Activated T-cell treated with anti-CD3 and anti-CD28 coated beads for 4 hours (primary cell): ENCODE measurements at regions not wholly inside any gene's neighbourhood (a gene's known extent, or its start where the extent isn't known, plus 50 kb on each side); places are given as distances from the start of the nearest gene placed in this dataset.
"Not testable (repeated sequence)": the region's sequence is repeated elsewhere in the genome, so short reads cannot be mapped to it uniquely, and the experiment has no call there.

Experiments used
- DNase-seq: peaks from one replicate; pipeline ENCODE4 v3.0.0-alpha.2; 2020

GRCh38 chr18:76627444-76627843, 132.4 kb upstream of the ZNF516 start:
- DNase-seq = no peak

DNA sequence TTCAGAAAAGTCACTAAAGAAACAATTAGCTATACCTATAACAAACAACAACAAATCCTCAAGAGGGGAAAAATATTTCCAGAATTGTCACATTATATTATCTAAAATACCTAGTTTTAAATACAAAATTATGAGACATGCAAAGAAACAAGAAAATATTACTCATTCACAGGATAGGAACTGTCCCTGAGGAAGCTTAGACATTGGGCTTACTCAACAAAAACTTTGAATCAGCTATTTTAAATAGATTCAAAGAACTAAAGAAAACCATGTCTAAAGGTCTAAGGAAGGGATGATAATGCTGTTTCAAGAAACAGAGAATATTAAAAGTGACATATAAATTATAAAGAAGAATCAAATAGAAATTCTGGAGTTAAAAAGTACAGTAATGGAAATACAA, 131.9 kb upstream of the ZNF516 start:
- no peak for DNase-seq

- DNase-seq = no peak
Measured at GRCh38 chr18:76622651-76623050, 127.6 kb upstream of the ZNF516 start.

DNA sequence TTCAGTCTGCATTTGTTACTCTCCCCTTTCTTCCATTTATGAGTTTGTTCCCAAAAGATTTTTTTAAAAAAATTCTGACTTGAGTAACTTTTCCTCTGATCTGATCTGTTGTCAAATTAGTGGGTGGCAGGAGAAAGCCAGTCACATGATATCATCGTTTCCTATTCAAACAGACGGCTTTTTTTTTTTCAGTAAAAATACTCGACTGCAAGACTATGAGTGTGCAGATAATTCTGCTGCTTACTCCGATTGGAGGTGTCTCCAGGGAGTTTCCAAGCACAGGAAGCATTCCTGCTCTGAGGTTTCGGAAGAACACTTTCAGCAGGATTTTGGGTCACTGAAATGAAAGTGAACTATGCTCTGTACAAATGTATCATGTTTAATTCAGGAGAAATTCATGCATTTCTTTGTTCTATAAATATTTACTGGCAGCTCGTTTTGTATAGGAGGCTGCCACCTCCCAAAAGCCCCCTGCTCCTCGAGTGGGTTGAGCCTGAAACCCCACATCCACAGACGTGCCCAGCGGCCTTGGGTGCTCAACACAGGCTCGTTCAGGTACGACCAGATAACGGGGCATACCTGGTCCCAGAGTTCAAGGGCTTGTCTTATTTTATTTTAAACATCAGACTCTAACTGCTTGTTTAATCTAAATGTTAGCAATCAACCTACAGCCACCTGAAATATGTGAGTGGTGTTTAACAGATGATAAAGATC, 126.9 kb upstream of the ZNF516 start:
- no peak for DNase-seq

DNA sequence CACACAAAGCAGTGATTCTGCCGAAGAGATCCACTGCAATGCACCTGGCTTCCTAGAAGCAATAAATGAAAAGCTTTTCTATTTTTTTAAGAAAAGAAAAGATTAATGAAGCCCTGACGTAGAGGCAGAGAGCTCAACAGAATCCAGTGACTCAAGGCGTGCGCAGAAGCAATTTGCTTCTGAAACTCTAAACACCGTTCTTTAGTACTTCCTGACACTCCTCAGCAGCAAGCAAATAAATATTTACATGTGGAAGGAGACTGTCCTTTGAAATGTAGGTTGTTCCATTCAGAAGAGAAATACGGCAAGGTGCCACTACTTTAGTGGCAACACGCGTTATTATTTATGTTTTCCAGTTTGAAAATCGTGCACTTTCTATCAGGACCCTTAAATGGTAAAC, 126.2 kb upstream of the ZNF516 start:
- DNase-seq = no peak

- no peak for DNase-seq
Measured at GRCh38 chr18:76620321-76621170, 125.5 kb upstream of the ZNF516 start.

GRCh38 chr18:76619621-76620315, 124.7 kb upstream of the ZNF516 start:
- DNase-seq = no peak

- no peak for DNase-seq
Measured at GRCh38 chr18:76619261-76619620, 124.2 kb upstream of the ZNF516 start.

DNA sequence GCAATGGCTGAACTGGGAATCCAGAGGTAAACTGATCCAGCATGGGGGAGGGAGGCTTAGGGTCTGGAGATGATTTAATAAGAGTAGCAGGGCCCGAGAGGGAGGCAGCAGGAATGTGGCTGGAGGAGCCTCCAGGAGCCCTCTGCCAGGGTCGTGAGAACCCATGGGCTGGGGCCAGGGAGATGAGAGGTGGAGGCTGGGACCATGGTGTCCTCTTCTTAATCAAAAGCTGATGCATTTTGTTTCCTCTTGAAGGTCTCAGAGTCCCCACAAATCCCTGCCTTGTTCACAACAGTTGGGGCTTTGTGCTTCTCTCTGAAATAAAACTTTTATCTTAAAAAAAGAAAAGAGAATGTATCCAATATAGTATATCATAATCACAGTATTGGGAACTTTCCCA, 123.7 kb upstream of the ZNF516 start:
- no peak for DNase-seq

GRCh38 chr18:76616373-76616772, 121.3 kb upstream of the ZNF516 start:
- DNase-seq = no peak

- no peak for DNase-seq
Measured at GRCh38 chr18:76615065-76615733, 120.2 kb upstream of the ZNF516 start.

- no peak for DNase-seq
Measured at GRCh38 chr18:76613755-76614120, 118.7 kb upstream of the ZNF516 start.

DNA sequence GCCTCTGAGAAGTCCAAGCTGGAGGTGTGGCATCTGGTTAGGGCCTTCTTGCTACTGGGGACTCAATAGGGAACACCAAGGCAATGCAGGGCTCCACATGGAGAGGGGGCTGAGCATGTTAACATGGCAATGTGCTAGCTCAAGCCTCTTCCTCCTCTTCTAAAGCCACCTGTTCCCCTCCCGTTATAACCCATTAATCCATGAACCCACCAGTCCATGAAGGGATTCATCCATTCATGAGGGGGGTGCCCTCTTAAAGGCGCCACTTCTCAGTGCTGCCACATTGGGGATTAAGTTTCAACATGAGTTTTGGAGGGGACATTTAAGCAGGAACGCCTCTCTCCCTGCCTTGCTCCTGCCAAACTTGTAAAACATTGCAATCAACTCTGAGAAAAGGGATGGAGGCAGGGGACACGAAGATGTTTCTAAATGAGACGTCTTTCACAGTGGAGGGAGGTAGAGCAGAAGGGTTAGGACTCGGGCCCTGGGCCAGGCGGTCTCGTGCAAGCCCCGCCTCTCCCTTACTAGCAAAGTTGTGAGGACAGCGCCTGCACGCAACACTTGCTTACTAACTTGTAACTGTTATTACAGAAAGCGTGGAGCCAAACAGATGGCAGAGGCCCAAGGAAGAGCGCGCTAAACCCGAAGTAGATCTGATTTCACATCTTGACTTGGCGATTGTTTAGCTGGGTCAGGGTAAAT, 118.2 kb upstream of the ZNF516 start:
- DNase-seq = no peak

GRCh38 chr18:76611750-76612045, 116.7 kb upstream of the ZNF516 start:
- DNase-seq = not testable (repeated sequence)

GRCh38 chr18:76610933-76611749, 116.1 kb upstream of the ZNF516 start:
- DNase-seq = no peak

DNA sequence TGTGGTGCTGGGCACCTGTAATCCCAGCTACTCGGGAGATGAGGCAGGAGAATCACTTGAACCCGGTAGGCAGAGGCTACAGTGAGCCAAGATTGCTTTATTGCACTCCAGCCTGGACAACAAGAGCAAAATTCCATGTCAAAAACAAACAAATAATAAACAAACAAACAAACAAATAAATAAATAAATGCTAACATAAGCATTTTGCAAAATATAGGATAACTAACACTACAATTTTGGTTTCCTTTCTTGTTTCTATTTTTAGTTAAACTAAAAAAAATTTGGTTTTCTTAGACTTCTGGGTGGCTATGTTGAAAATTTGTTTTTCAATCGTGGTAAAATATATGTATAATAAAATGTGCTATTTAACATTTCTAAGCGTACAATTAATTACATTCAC, 115.0 kb upstream of the ZNF516 start:
- DNase-seq = no peak

GRCh38 chr18:76605341-76605929, 110.4 kb upstream of the ZNF516 start:
- no peak for DNase-seq

DNA sequence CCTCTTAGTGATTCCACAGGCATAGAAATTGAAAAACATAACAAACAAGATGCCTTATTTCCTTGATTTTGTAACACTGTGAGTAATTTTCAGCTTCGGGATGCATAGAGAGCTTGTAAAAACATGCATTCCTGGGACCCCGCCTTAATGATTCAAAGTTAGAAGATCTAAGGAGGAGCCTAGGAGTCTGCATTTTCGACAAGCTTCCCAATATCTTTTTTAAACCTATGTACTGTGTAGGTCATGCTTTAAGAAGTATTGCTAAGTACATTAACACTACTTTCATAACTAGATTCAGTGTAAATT, 109.8 kb upstream of the ZNF516 start:
- no peak for DNase-seq

DNA sequence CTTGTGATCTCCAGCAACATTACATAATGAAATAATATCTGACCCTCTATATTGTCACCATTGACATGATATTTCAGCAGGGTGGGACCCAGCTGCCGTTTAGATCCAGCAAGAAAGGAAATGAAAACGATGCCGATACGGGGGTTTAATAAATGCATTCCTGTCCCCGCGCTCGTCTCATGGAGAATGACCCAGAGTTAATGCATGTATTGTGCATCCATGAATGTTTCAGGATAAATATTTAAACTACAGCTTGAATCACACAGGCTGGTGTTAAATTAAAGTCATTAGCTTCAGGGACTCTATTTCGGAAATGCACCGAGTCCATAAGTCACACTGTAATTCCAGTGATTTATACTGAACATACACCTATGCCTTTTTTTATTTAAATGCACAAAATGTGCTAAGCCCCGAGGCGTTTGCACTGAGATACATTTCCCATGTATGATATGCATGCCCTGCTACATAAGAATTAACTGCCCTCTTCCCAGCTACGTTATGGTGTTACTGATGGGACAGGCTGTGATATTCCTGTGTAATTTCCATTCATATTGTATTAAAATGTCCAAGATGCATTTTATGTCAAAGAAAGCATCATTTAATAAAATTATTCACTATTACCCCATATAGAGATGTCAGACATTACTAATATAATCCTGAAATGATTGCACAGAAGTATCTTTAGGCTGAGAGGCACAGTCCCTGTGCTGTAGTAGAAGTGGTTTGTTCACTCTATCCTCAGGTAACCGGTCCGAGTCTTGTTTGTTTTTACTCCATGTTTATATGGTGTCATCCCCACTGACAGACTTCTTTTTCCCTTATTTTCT, 109.3 kb upstream of the ZNF516 start:
- no peak for DNase-seq

GRCh38 chr18:76602191-76602590, 107.1 kb upstream of the ZNF516 start:
- no peak for DNase-seq

GRCh38 chr18:76600076-76600475, 105.0 kb upstream of the ZNF516 start:
- not testable (repeated sequence) for DNase-seq
